ENCODE measurements at regions not wholly inside any gene's neighbourhood (a gene's known extent, or its start where the extent isn't known, plus 50 kb on each side); places are given as distances from the start of the nearest gene placed in this dataset.
A peak's percentile ranks its signal among the peaks of the same experiment; 100 is the strongest.
"Not testable (repeated sequence)": the region's sequence is repeated elsewhere in the genome, so short reads cannot be mapped to it uniquely, and the experiment has no call there.

GRCh38 chr9:15113288-15113687, 193.7 kb downstream of the TTC39B start:
- no peak for DNase-seq

- no peak for DNase-seq
Observed at GRCh38 chr9:15111071-15111470, 195.9 kb downstream of the TTC39B start.

DNA sequence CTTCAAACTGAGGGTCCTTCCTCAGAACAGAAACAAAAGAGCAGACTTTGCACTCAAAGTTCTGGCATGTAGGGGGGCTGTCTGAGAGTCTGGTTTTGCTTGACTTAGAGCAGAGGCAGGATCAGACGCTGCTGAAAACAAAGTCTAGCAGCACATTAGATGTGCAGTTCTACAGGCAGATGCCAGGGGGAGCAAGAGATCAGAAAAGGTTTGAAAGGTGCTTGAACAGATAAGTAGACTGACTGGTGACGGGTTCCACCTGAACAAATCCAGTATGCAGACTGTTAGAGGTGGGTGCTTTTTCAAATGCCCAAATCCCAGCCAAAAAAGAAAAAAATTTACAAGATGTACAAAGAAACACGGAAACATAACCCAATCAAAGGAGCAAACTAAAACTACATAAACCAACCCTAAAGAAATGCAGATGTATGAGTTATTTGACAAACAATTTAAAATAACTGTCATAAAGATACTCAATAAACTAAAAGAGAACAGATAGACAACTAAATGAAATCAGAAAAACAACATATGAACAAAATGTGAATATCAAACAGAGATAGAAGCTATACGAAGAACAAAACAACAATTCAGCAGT, 194.7 kb upstream of the FREM1 start:
- DNase-seq = peak; percentile 51

GRCh38 chr9:15103290-15103689, 193.1 kb upstream of the FREM1 start:
- DNase-seq = no peak

DNA sequence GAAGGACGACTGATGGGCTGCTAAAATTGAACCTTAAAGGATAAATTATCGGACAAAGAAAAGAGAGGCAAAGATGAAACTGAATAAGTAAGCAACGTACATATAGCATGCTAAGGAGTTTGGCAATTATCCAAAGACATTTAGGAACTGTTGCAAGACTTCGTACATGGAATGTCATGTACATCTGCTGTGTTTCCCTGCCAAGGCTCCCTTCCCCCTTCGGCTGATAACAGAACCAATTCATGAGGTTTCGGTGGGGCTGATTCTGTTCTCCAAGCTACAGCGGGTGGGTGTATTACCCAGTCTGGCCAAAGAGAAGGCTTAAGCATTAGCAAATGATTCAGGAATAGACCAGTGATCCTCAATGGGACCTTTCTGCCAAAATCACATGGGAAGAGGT, 190.9 kb upstream of the FREM1 start:
- DNase-seq = no peak

GRCh38 chr9:15100571-15100970, 190.3 kb upstream of the FREM1 start:
- DNase-seq = no peak

DNA sequence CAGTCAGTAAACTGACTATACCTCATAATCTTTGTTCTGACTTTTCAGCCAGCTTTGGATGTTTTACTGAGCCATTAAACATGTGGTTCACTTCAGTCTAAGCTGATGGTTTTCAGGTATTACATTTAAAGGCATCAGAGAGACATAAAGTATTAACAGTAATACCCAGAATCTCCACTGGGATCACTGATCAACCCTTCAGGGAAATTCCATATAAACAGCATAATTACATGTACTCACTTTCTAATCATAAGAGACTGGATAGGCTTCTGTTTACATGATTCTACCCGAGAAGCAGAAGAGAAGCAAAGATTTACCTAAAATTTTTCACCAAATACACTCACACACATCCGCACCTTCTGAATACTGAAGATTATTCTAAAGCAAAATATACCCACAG, 186.7 kb upstream of the FREM1 start:
- DNase-seq = no peak

DNA sequence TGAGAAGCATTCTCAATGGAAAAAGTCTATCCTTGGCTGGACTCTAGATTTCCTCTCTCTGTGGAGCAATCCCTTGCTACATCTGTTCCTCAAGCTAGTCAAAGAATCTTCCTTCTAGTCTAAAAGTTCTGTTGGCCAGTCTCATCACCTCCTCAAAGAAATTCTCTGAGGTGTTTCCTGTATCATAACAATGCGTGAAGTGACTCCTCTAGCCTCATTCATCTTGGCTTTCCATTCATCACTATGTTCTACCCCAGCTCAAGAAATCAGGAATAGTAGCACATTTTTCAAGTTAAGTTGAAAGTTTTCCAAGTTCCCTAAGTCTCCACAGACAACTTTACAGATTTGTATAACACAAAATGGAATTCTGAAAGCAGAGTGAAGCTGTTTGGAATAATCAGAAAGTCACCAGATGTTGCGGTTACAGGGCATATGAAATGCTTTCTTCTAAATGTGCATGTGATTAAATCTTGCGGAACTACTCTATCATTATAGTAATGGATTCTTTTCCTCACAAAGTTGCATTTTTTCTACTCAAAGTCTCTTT, 176.6 kb upstream of the FREM1 start:
- no peak for DNase-seq

- DNase-seq = no peak
Observed at GRCh38 chr9:15086156-15086763, 176.0 kb upstream of the FREM1 start.

DNA sequence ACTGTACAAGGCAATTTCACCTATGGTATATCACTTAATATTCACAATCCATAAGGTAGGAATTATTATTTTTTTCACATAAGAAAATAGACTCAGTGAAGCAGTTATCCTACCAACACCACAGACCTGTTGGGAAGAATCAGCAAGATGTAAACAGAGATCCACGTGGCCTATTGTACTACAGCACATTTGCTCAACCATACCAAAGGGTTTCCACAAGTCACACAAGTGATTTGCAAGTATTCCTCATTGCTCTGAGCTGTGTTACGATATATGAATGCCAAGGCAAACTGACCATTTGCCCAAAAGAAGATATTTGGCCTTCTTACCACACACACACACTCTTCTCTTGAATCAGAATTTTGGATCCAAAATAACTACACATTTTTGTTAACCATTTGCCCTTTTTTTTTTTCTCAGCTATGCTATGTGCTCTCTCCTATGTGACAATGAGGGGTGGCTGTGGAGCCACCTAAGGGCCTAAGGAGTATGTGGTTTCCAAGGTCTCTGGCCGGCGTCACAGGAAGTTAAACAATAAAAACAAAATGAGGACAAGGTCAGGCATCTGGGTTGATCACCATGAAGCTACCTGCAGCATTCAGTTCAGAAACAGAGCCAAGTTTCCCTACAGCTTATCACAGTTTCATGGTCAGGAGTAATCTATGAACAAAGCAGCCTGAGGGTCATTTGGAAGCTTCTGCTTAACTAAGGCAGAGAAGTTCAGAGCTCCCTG, 171.0 kb upstream of the FREM1 start:
- no peak for DNase-seq

- DNase-seq = no peak
Observed at GRCh38 chr9:15080401-15080800, 170.2 kb upstream of the FREM1 start.

GRCh38 chr9:15079989-15080388, 169.8 kb upstream of the FREM1 start:
- no peak for DNase-seq

DNA sequence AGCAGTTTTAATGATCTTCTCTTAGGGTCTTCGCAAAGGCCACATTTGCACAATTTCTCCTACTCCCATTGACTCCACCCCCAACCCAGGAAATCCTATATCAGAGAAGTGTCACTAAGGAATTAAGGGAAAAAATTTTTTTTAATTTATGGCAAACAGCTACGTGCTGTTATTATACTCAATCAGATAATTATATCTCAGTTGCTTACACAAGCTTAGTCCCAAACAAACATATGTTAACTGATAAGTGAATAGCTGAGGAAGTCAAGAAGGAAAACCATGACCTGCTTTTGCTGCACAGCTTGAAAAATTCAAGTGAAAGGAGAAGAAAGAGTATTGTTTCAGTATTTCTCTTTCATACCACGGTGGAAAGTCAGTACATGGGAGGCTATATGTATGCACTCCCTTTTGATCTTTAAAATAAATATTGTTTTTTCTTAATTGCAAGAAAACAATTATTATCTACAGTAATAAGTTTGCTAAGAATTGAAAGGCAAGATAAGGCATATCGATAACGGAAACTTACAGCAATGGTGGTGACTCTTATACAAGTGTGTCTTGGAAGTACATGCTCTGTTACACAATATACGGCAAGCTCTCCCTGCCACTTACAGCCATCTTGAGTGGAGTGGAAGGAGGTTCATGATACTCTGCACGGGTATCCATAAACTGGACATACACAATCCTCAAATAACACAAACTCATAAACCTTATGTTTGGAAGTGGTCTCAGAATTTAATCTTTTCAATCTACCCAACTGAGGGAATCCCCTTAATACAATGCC, 167.9 kb upstream of the FREM1 start:
- no peak for DNase-seq

DNA sequence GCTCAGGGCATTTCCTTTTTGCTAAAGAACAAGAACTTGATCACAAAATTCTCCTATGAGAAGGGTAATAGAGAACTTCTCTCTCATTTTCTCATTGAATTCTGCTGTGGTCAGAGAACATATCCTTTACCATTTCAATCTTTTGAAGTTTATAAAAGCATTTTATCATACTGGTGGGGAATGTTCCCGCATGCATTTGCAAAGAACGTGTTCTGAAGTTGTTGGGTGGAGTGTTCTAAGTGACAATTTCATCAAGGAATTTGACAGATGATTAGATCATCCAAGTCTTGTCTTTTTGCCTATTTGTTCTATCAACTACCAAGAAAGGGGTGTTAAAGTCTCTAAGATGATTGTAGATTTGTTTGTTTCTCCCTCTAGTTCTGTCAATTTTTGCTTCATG, 163.4 kb upstream of the FREM1 start:
- DNase-seq = no peak

- DNase-seq = no peak
Observed at GRCh38 chr9:15070716-15071115, 160.5 kb upstream of the FREM1 start.

GRCh38 chr9:15069106-15069505, 158.9 kb upstream of the FREM1 start:
- DNase-seq = no peak

DNA sequence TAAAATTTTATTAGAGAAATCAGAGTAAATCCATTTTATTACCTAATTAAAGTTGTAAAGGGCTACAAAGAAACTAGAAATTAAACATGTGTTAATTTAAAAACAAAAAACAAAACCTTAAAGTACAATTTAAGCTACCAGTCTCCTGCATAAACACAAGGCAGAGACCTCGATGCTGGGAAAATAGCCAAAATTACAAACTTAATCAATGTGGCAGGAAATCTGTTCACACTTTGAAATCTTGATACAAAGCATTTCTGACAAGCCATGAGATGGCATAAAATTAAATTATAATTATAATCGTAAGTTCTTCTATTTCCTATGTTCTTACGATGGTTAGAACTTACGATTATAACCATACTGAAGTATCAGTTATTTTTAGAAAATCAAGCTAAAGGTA, 158.0 kb upstream of the FREM1 start:
- DNase-seq = no peak

DNA sequence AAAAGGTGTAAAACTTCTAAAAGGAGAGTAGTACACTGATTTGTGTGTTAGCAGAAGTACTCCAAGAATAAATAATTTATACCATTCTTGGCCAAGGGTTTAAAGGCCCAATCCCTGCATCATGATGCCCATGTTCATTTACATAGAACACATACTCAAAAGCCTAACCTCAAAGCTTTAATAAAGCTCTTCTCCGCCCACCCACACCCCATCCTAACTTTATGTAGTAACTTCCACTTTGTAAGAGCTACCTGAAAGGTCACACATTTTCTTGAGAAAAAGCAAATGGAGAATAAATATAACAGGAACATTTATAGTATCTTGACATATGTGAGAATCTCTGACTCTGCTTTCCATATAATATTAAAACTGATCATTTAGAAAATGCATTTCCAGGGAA, 148.8 kb upstream of the FREM1 start:
- no peak for DNase-seq

DNA sequence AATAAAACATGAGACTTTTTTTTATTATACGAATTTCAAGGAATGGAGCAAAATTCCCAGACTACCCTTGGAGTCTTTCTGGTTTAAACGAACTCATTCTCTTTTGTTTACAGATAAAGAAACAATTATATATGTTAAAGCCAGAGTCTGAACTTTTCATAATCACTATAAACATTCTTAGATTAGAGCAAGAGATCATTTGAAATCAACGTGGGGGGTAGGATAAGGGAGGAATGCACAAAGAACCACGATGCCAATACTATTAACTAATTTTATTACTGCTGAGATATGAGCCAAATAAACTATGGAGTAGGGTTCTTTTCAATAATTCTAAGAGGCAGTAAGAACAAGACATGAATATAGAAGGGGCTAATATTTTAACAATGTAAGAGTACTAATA, 148.0 kb upstream of the FREM1 start:
- no peak for DNase-seq

- not testable (repeated sequence) for DNase-seq
Observed at GRCh38 chr9:15055284-15055683, 145.1 kb upstream of the FREM1 start.

- no peak for DNase-seq
Observed at GRCh38 chr9:15048772-15049171, 138.5 kb upstream of the FREM1 start.

- no peak for DNase-seq
Observed at GRCh38 chr9:15047028-15047551, 136.9 kb upstream of the FREM1 start.

- DNase-seq = no peak
Observed at GRCh38 chr9:15033316-15033715, 123.1 kb upstream of the FREM1 start.

All from CD4-positive, alpha-beta T cell treated with Interleukin-17A for 4 hours (primary cell).